ENCODE measurements at regions not wholly inside any gene's neighbourhood (a gene's known extent, or its start where the extent isn't known, plus 50 kb on each side); places are given as distances from the start of the nearest gene placed in this dataset.
A peak's percentile ranks its signal among the peaks of the same experiment; 100 is the strongest.

GRCh38 chr14:98122527-98122926, 1149.5 kb downstream of the BCL11B start:
- peak; percentile 73 for ATAC-seq (replicated peaks)
- peaks cover 0 to 7% of the 10 kb centered on the region in 2 donors for H3K9me3 Mint-ChIP-seq
- peaks cover 11% of the 10 kb centered on the region in 2 donors for H3K4me1 Mint-ChIP-seq (ENCODE audit: low read depth in 2 of 2)
- H3K27ac Mint-ChIP-seq, result peak overlapping the region in 1 of 2 donors; percentile 81
- H3K36me3 Mint-ChIP-seq (ENCODE audit: insufficient read depth), result peaks cover 4% of the 10 kb centered on the region
- DNase-seq, result no peak
- peak overlapping the region in 1 of 2 donors; percentile 44 for H3K4me3 Mint-ChIP-seq
- no peaks in the 10 kb centered on the region for H3K27me3 Mint-ChIP-seq

- Mint-ChIP-seq H3K27ac (no peak overlapping the region), H3K27me3 (no peaks in the 10 kb centered on the region), H3K36me3 (ENCODE audit: insufficient read depth) (no peaks in the 10 kb centered on the region), H3K4me1 (ENCODE audit: low read depth in 2 of 2) (peaks cover 9 to 14% of the 10 kb centered on the region in 2 donors), H3K9me3 (no peaks in the 10 kb centered on the region), H3K4me3 (no peak overlapping the region)
- no peak for ATAC-seq (replicated peaks)
- DNase-seq, result no peak
Observed at GRCh38 chr14:98130691-98131090, 1141.3 kb downstream of the BCL11B start.

- Mint-ChIP-seq H3K9me3 (no peaks in the 10 kb centered on the region), H3K4me3 (no peak overlapping the region), H3K36me3 (ENCODE audit: insufficient read depth) (no peaks in the 10 kb centered on the region), H3K4me1 (ENCODE audit: low read depth in 2 of 2) (peaks cover 15 to 21% of the 10 kb centered on the region in 2 donors), H3K27me3 (no peaks in the 10 kb centered on the region), H3K27ac (peak overlapping the region in 1 of 2 donors; percentile 50)
- DNase-seq, result no peak
- ATAC-seq (replicated peaks), result peak; percentile 32
Observed at GRCh38 chr14:98131406-98131805, 1140.6 kb downstream of the BCL11B start.

- no peak overlapping the region for H3K27ac Mint-ChIP-seq
- H3K27me3 Mint-ChIP-seq, result no peaks in the 10 kb centered on the region
- H3K9me3 Mint-ChIP-seq, result no peaks in the 10 kb centered on the region
- no peaks in the 10 kb centered on the region for H3K36me3 Mint-ChIP-seq (ENCODE audit: insufficient read depth)
- H3K4me3 Mint-ChIP-seq, result no peak overlapping the region
- H3K4me1 Mint-ChIP-seq (ENCODE audit: low read depth in 2 of 2), result peaks cover 21 to 39% of the 10 kb centered on the region in 2 donors
- ATAC-seq (replicated peaks), result no peak
- DNase-seq, result no peak
Observed at GRCh38 chr14:98133806-98134205, 1138.2 kb downstream of the BCL11B start.

- peak overlapping the region; percentile 70 to 85 for H3K27ac Mint-ChIP-seq
- no peaks in the 10 kb centered on the region for H3K9me3 Mint-ChIP-seq
- no peaks in the 10 kb centered on the region for H3K27me3 Mint-ChIP-seq
- no peaks in the 10 kb centered on the region for H3K36me3 Mint-ChIP-seq (ENCODE audit: insufficient read depth)
- peaks cover 36 to 56% of the 10 kb centered on the region in 2 donors for H3K4me1 Mint-ChIP-seq (ENCODE audit: low read depth in 2 of 2)
- H3K4me3 Mint-ChIP-seq, result peak overlapping the region; percentile 33 to 73
- peak; percentile 45 for ATAC-seq (replicated peaks)
- no peak for DNase-seq
Observed at GRCh38 chr14:98136012-98136789, 1135.8 kb downstream of the BCL11B start.

- DNase-seq (no peak), ATAC-seq (replicated peaks) (no peak)
- no peaks in the 10 kb centered on the region for H3K36me3 Mint-ChIP-seq (ENCODE audit: insufficient read depth)
- H3K9me3 Mint-ChIP-seq, result no peaks in the 10 kb centered on the region
- peak overlapping the region; percentile 69 to 73 for H3K4me3 Mint-ChIP-seq
- H3K4me1 Mint-ChIP-seq (ENCODE audit: low read depth in 2 of 2), result peaks cover 39 to 57% of the 10 kb centered on the region in 2 donors
- H3K27ac Mint-ChIP-seq, result peak overlapping the region; percentile 6 to 93
- no peaks in the 10 kb centered on the region for H3K27me3 Mint-ChIP-seq
Observed at GRCh38 chr14:98137131-98138025, 1134.6 kb downstream of the BCL11B start.

- no peaks in the 10 kb centered on the region for H3K27me3 Mint-ChIP-seq
- peaks cover 43 to 65% of the 10 kb centered on the region in 2 donors for H3K4me1 Mint-ChIP-seq (ENCODE audit: low read depth in 2 of 2)
- H3K27ac Mint-ChIP-seq, result peak overlapping the region; percentile 89 to 93
- H3K4me3 Mint-ChIP-seq, result peak overlapping the region; percentile 67 to 69
- ATAC-seq (replicated peaks) (peak; percentile 84), DNase-seq (peak; percentile 63 to 73 (median 68))
- H3K36me3 Mint-ChIP-seq (ENCODE audit: insufficient read depth), result no peaks in the 10 kb centered on the region
- no peaks in the 10 kb centered on the region for H3K9me3 Mint-ChIP-seq
Observed at GRCh38 chr14:98138666-98139065, 1133.3 kb downstream of the BCL11B start.

GRCh38 chr14:98140862-98141530, 1131.0 kb downstream of the BCL11B start:
- Mint-ChIP-seq H3K9me3 (no peaks in the 10 kb centered on the region), H3K36me3 (ENCODE audit: insufficient read depth) (no peaks in the 10 kb centered on the region), H3K4me3 (peak overlapping the region; percentile 31 to 57), H3K4me1 (ENCODE audit: low read depth in 2 of 2) (peaks cover 41 to 64% of the 10 kb centered on the region in 2 donors), H3K27me3 (no peaks in the 10 kb centered on the region), H3K27ac (peak overlapping the region; percentile 77 to 81)
- no peak for ATAC-seq (replicated peaks)
- no peak for DNase-seq

GRCh38 chr14:98143566-98143965, 1128.4 kb downstream of the BCL11B start:
- no peak for ATAC-seq (replicated peaks)
- Mint-ChIP-seq H3K4me1 (ENCODE audit: low read depth in 2 of 2) (peaks cover 34 to 45% of the 10 kb centered on the region in 2 donors), H3K36me3 (ENCODE audit: insufficient read depth) (no peaks in the 10 kb centered on the region)

GRCh38 chr14:98144964-98145363, 1127.0 kb downstream of the BCL11B start:
- no peak overlapping the region for H3K27ac Mint-ChIP-seq
- no peaks in the 10 kb centered on the region for H3K27me3 Mint-ChIP-seq
- DNase-seq (no peak), ATAC-seq (replicated peaks) (no peak)
- H3K9me3 Mint-ChIP-seq, result no peaks in the 10 kb centered on the region
- H3K4me1 Mint-ChIP-seq (ENCODE audit: low read depth in 2 of 2), result peaks cover 24 to 32% of the 10 kb centered on the region in 2 donors
- no peaks in the 10 kb centered on the region for H3K36me3 Mint-ChIP-seq (ENCODE audit: insufficient read depth)
- no peak overlapping the region for H3K4me3 Mint-ChIP-seq

More at GRCh38 chr14:98143566-98143965, 1128.4 kb downstream of the BCL11B start:
- Mint-ChIP-seq H3K27ac (no peak overlapping the region), H3K4me3 (no peak overlapping the region), H3K27me3 (no peaks in the 10 kb centered on the region), H3K9me3 (no peaks in the 10 kb centered on the region)
- DNase-seq, result no peak

- no peak overlapping the region for H3K4me3 Mint-ChIP-seq
- peaks cover 0 to 2% of the 10 kb centered on the region in 2 donors for H3K9me3 Mint-ChIP-seq
- DNase-seq, result no peak
- H3K36me3 Mint-ChIP-seq (ENCODE audit: insufficient read depth), result no peaks in the 10 kb centered on the region
- peaks cover 20 to 30% of the 10 kb centered on the region in 2 donors for H3K4me1 Mint-ChIP-seq (ENCODE audit: low read depth in 2 of 2)
- ATAC-seq (replicated peaks), result no peak
- no peaks in the 10 kb centered on the region for H3K27me3 Mint-ChIP-seq
- H3K27ac Mint-ChIP-seq, result no peak overlapping the region
Observed at GRCh38 chr14:98146416-98146815, 1125.6 kb downstream of the BCL11B start.

GRCh38 chr14:98154254-98154653, 1117.7 kb downstream of the BCL11B start:
- Mint-ChIP-seq H3K9me3 (peaks cover 0 to 2% of the 10 kb centered on the region in 2 donors), H3K4me1 (ENCODE audit: low read depth in 2 of 2) (peaks cover 15% of the 10 kb centered on the region in 2 donors), H3K4me3 (no peak overlapping the region), H3K27me3 (no peaks in the 10 kb centered on the region), H3K27ac (no peak overlapping the region), H3K36me3 (ENCODE audit: insufficient read depth) (no peaks in the 10 kb centered on the region)
- DNase-seq (no peak), ATAC-seq (replicated peaks) (no peak)

GRCh38 chr14:98156411-98156810, 1115.6 kb downstream of the BCL11B start:
- no peak overlapping the region for H3K27ac Mint-ChIP-seq
- no peak overlapping the region for H3K4me3 Mint-ChIP-seq
- DNase-seq (no peak), ATAC-seq (replicated peaks) (no peak)
- H3K27me3 Mint-ChIP-seq, result no peaks in the 10 kb centered on the region
- H3K4me1 Mint-ChIP-seq (ENCODE audit: low read depth in 2 of 2), result peaks cover 9% of the 10 kb centered on the region in 2 donors
- H3K9me3 Mint-ChIP-seq, result no peaks in the 10 kb centered on the region
- H3K36me3 Mint-ChIP-seq (ENCODE audit: insufficient read depth), result no peaks in the 10 kb centered on the region
